ENCODE measurements at regions not wholly inside any gene's neighbourhood (a gene's known extent, or its start where the extent isn't known, plus 50 kb on each side); places are given as distances from the start of the nearest gene placed in this dataset.

- TF ChIP-seq ZFX (IDR thresholded peaks at IDR 0.05; ENCODE audit: borderline replicate concordance) (no peak), CTCF (IDR thresholded peaks at IDR 0.05) (no peak)
- H3K27ac ChIP-seq, result no peak overlapping the region
Measured at GRCh38 chr11:122062763-122063162, 53.3 kb downstream of the BLID start.

GRCh38 chr11:122059565-122059964 lies 56.5 kb downstream of the BLID start:
- TF ChIP-seq CTCF (IDR thresholded peaks at IDR 0.05) (no peak), ZFX (IDR thresholded peaks at IDR 0.05; ENCODE audit: borderline replicate concordance) (no peak)
- no peak overlapping the region for H3K27ac ChIP-seq

- H3K27ac ChIP-seq, result no peak overlapping the region
- no peak for TF ChIP-seq CTCF (IDR thresholded peaks at IDR 0.05)
- TF ChIP-seq ZFX (IDR thresholded peaks at IDR 0.05; ENCODE audit: borderline replicate concordance), result no peak
Measured at GRCh38 chr11:122050021-122050690, 65.9 kb downstream of the BLID start.

GRCh38 chr11:122048401-122048800 lies 67.6 kb downstream of the BLID start:
- TF ChIP-seq ZFX (IDR thresholded peaks at IDR 0.05; ENCODE audit: borderline replicate concordance) (no peak), CTCF (IDR thresholded peaks at IDR 0.05) (no peak)

GRCh38 chr11:122046846-122047245 lies 69.2 kb downstream of the BLID start:
- TF ChIP-seq CTCF (IDR thresholded peaks at IDR 0.05) (no peak), ZFX (IDR thresholded peaks at IDR 0.05; ENCODE audit: borderline replicate concordance) (no peak)
- H3K27ac ChIP-seq, result no peak overlapping the region

More at GRCh38 chr11:122048401-122048800, 67.6 kb downstream of the BLID start:
- no peak overlapping the region for H3K27ac ChIP-seq

- H3K27ac ChIP-seq, result no peak overlapping the region
- TF ChIP-seq CTCF (IDR thresholded peaks at IDR 0.05) (no peak), ZFX (IDR thresholded peaks at IDR 0.05; ENCODE audit: borderline replicate concordance) (no peak)
Measured at GRCh38 chr11:122046438-122046837, 69.6 kb downstream of the BLID start.

- no peak overlapping the region for H3K27ac ChIP-seq
- TF ChIP-seq CTCF (IDR thresholded peaks at IDR 0.05) (no peak), ZFX (IDR thresholded peaks at IDR 0.05; ENCODE audit: borderline replicate concordance) (no peak)
Measured at GRCh38 chr11:122045181-122045586, 70.8 kb downstream of the BLID start.

Measured in 22Rv1 (cell line).